Sigmoid colon (tissue), 4 donors: ENCODE measurements at regions not wholly inside any gene's neighbourhood (a gene's known extent, or its start where the extent isn't known, plus 50 kb on each side); places are given as distances from the start of the nearest gene placed in this dataset.

Source experiments
- EP300 ChIP-seq, 4 donors: sonication (generic); formaldehyde crosslinking; IDR thresholded peaks; one replicate each; pipeline ENCODE4 v1.6.1; 2017; ENCODE audit warnings: antibody characterized with exemption in 4 of 4
- TF ChIP-seq, protein P1 (sequence below), 4 experiments: fragments of 450-650 bp in 3 of 4; fragments of 200-600 bp in 1 of 4; IDR thresholded peaks; one replicate each; pipeline ENCODE4 v1.5.1; 2016 to 2019; ENCODE audit warnings: antibody characterized with exemption in 4 of 4, mild to moderate bottlenecking in 3 of 4, moderate library complexity in 2 of 4

- TF ChIP-seq, protein P1, sequence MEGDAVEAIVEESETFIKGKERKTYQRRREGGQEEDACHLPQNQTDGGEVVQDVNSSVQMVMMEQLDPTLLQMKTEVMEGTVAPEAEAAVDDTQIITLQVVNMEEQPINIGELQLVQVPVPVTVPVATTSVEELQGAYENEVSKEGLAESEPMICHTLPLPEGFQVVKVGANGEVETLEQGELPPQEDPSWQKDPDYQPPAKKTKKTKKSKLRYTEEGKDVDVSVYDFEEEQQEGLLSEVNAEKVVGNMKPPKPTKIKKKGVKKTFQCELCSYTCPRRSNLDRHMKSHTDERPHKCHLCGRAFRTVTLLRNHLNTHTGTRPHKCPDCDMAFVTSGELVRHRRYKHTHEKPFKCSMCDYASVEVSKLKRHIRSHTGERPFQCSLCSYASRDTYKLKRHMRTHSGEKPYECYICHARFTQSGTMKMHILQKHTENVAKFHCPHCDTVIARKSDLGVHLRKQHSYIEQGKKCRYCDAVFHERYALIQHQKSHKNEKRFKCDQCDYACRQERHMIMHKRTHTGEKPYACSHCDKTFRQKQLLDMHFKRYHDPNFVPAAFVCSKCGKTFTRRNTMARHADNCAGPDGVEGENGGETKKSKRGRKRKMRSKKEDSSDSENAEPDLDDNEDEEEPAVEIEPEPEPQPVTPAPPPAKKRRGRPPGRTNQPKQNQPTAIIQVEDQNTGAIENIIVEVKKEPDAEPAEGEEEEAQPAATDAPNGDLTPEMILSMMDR (IDR thresholded peaks at IDR 0.05) = no peak
- no peak for TF ChIP-seq EP300 (IDR thresholded peaks at IDR 0.05)
Measured at GRCh38 chr3:193915613-193916012, 220.3 kb upstream of the HES1 start.
